GM23338 (cell line): ENCODE measurements at regions not wholly inside any gene's neighbourhood (a gene's known extent, or its start where the extent isn't known, plus 50 kb on each side); places are given as distances from the start of the nearest gene placed in this dataset.

Experiments
- ATAC-seq: fragments of 200-7000 bp; cut with Tn5 transposase; 3 replicates; pipeline ENCODE4 v1.9.1; 2020
- DNase-seq: peaks from one replicate; pipeline ENCODE4 v3.0.0-alpha.2; 2015; ENCODE audit warnings: low spot score
- H2AFZ ChIP-seq: fragments of 200-600 bp; sonication (generic); 2 replicates; pipeline ENCODE4 v1.8.0; 2016; ENCODE audit warnings: antibody characterized with exemption, mild to moderate bottlenecking, moderate library complexity
- H3F3A ChIP-seq: fragments of 200-600 bp; sonication (generic); replicated peaks from 2 replicates; pipeline ENCODE4 v1.8.0; 2017; ENCODE audit warnings: antibody characterized with exemption, mixed run types, low read depth
- H3K27ac ChIP-seq: fragments of 200-600 bp; sonication (generic); 2 replicates; pipeline ENCODE4 v1.6.1; 2016; ENCODE audit warnings: low read depth
- H3K27me3 ChIP-seq: fragments of 200-600 bp; sonication (generic); 2 replicates; pipeline ENCODE4 v1.8.0; 2016; ENCODE audit warnings: mild to moderate bottlenecking, mixed run types, moderate library complexity; ENCODE audit not compliant: insufficient read depth
- H3K36me3 ChIP-seq: fragments of 200-600 bp; sonication (generic); 2 replicates; pipeline ENCODE4 v1.8.0; 2016; ENCODE audit warnings: mild to moderate bottlenecking; ENCODE audit not compliant: insufficient read depth
- H3K4me1 ChIP-seq: fragments of 200-600 bp; sonication (generic); 2 replicates; pipeline ENCODE4 v1.8.0; 2016; ENCODE audit warnings: mild to moderate bottlenecking, moderate library complexity; ENCODE audit not compliant: insufficient read depth
- H3K4me2 ChIP-seq: fragments of 200-600 bp; sonication (generic); 2 replicates; pipeline ENCODE4 v1.7.1; 2017; ENCODE audit warnings: mixed run types
- H3K4me3 ChIP-seq: fragments of 200-600 bp; sonication (generic); 2 replicates; pipeline ENCODE4 v1.6.1; 2016; ENCODE audit warnings: mixed run types
- H3K79me2 ChIP-seq: fragments of 200-600 bp; sonication (generic); replicated peaks from 2 replicates; pipeline ENCODE4 v1.8.0; 2017; ENCODE audit warnings: mild to moderate bottlenecking; ENCODE audit not compliant: insufficient read depth
- H3K9me2 ChIP-seq: fragments of 200-600 bp; sonication (generic); 2 replicates; pipeline ENCODE4 v1.8.0; 2017; ENCODE audit not compliant: insufficient read depth
- H4K20me1 ChIP-seq: fragments of 200-600 bp; sonication (generic); replicated peaks from 2 replicates; pipeline ENCODE4 v1.8.0; 2017; ENCODE audit warnings: mild to moderate bottlenecking; ENCODE audit not compliant: insufficient read depth
- H3K27ac Mint-ChIP-seq: 2 replicates; pipeline ENCODE4 v1.8.0; 2020; ENCODE audit warnings: inconsistent platforms, mild to moderate bottlenecking, moderate library complexity, mixed read lengths
- H3K27me3 Mint-ChIP-seq: 3 replicates; pipeline ENCODE4 v1.8.0; 2022; ENCODE audit warnings: low read depth, mild to moderate bottlenecking, moderate library complexity, mixed read lengths, inconsistent platforms; ENCODE audit not compliant: insufficient read depth, poor library complexity
- H3K36me3 Mint-ChIP-seq: 3 replicates; pipeline ENCODE4 v1.8.0; 2021; ENCODE audit warnings: low read depth, mild to moderate bottlenecking, inconsistent platforms, moderate library complexity, mixed read lengths
- H3K4me1 Mint-ChIP-seq: 3 replicates; pipeline ENCODE4 v1.8.0; 2020; ENCODE audit warnings: mild to moderate bottlenecking, inconsistent platforms, mixed read lengths
- H3K4me3 Mint-ChIP-seq: 3 replicates; pipeline ENCODE4 v1.8.0; 2021; ENCODE audit warnings: moderate library complexity, mild to moderate bottlenecking, inconsistent platforms, mixed read lengths
- H3K9me3 Mint-ChIP-seq: 3 replicates; pipeline ENCODE4 v1.8.0; 2020; ENCODE audit warnings: moderate library complexity, mild to moderate bottlenecking, inconsistent platforms, mixed read lengths
- CREB1 ChIP-seq: fragments of 250-450 bp; sonication (Bioruptor Pico); IDR thresholded peaks from 2 replicates; pipeline ENCODE4 v1.5.0; 2020; ENCODE audit warnings: low read depth, mild to moderate bottlenecking, moderate library complexity
- EZH2 ChIP-seq: fragments of 200-600 bp; sonication (generic); IDR thresholded peaks from one replicate; pipeline ENCODE4 v1.8.0; 2017; ENCODE audit warnings: antibody characterized with exemption, mild to moderate bottlenecking, low read depth; ENCODE audit not compliant: unreplicated experiment
- EZH2phosphoT487 ChIP-seq: fragments of 200-600 bp; sonication (generic); IDR thresholded peaks from one replicate; pipeline ENCODE4 v1.8.1; 2018; ENCODE audit warnings: antibody characterized with exemption; ENCODE audit not compliant: unreplicated experiment
- NANOG ChIP-seq: IDR thresholded peaks from 2 replicates; pipeline ENCODE4 v1.6.1; 2016; ENCODE audit warnings: antibody characterized with exemption, borderline replicate concordance
- POLR2AphosphoS5 ChIP-seq: IDR thresholded peaks from 2 replicates; pipeline ENCODE4 v1.6.1; 2016; ENCODE audit warnings: antibody characterized with exemption, low read depth
- STAT1 ChIP-seq: IDR thresholded peaks from one replicate; pipeline ENCODE4 v1.6.1; 2016; ENCODE audit warnings: antibody characterized with exemption; ENCODE audit not compliant: unreplicated experiment
- TF ChIP-seq, protein P1 (sequence below), 2 experiments: fragments of 200-600 bp in 1 of 2; sonication (generic) in 1 of 2; conservative IDR thresholded peaks; 2 replicates each; pipeline versions ENCODE4 v1.5.1 to v1.6.1; 2016 to 2017; ENCODE audit warnings: antibody characterized with exemption in 2 of 2, low read depth in 2 of 2, mild to moderate bottlenecking in 2 of 2, moderate library complexity in 1 of 2
- TF ChIP-seq, protein P2 (sequence below): fragments of 250-450 bp; sonication (Bioruptor Pico); IDR thresholded peaks from 2 replicates; pipeline ENCODE4 v1.5.0; 2020; ENCODE audit warnings: mild to moderate bottlenecking, moderate library complexity

DNA sequence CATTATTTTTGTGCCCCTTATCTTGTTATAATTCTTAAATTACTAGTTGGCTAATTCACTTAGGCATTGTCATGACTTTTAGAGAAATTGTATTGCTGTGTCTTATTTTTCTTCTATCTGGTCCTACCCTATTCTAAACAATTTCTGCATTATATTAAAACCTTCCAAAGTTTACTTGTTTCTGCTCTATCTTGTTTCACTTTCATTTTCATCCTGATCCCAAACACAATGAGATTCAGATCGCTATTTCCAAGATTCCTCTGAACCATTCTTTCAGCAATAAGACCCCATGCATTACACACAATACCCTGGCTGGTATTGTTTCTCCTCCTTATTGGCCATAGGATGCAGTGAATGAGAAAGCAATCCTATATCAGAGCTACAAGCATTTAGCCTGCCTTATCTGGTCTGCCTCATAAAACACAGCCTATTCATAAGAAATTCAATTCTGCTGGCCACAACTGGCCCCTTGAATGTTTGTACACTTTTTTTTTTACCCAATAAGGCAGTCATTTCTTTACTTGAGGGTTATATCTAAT is 69.9 kb upstream of the POU3F2 start (continued):
- TF ChIP-seq CREB1, result no peak
- TF ChIP-seq, protein P1, sequence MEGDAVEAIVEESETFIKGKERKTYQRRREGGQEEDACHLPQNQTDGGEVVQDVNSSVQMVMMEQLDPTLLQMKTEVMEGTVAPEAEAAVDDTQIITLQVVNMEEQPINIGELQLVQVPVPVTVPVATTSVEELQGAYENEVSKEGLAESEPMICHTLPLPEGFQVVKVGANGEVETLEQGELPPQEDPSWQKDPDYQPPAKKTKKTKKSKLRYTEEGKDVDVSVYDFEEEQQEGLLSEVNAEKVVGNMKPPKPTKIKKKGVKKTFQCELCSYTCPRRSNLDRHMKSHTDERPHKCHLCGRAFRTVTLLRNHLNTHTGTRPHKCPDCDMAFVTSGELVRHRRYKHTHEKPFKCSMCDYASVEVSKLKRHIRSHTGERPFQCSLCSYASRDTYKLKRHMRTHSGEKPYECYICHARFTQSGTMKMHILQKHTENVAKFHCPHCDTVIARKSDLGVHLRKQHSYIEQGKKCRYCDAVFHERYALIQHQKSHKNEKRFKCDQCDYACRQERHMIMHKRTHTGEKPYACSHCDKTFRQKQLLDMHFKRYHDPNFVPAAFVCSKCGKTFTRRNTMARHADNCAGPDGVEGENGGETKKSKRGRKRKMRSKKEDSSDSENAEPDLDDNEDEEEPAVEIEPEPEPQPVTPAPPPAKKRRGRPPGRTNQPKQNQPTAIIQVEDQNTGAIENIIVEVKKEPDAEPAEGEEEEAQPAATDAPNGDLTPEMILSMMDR (conservative IDR thresholded peaks at IDR 0.05; ENCODE audit: low read depth in 2 of 2), result no peak
- no peak for TF ChIP-seq POLR2AphosphoS5
- TF ChIP-seq EZH2phosphoT487, result no peak
- TF ChIP-seq EZH2, result no peak
- no peak for TF ChIP-seq NANOG
- TF ChIP-seq STAT1, result no peak

DNA sequence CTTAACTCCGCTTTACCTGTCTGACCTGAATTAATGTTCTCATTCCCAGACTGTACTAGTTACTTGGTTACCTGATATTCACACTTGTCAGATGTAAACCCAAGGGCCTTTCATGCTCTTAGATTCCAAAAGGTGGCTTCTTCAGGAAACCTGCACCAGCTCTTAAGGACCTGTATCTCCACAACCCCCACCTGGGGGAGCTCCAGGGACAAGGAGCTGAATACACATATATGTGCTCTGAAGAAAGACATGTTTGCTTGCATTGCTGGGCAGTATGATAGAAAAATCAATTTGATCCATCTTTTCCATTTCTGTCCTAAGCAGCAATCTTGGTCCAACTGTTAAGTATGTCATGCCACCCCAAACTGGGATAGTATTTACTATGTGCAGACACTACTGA is 64.8 kb upstream of the POU3F2 start:
- H3F3A ChIP-seq, result no peaks in the 10 kb centered on the region
- H3K4me3 Mint-ChIP-seq, result no peak overlapping the region
- no peaks in the 10 kb centered on the region for H3K9me2 ChIP-seq
- H4K20me1 ChIP-seq, result no peaks in the 10 kb centered on the region
- no peak overlapping the region for H3K4me2 ChIP-seq
- H3K4me3 ChIP-seq, result no peak overlapping the region
- ATAC-seq, result peak; percentile 76
- peaks cover 4% of the 10 kb centered on the region for H3K4me1 Mint-ChIP-seq
- no peaks in the 10 kb centered on the region; the same call in 2 of the 3 replicates for H3K9me3 Mint-ChIP-seq
- H3K27me3 Mint-ChIP-seq, result peaks cover 3% of the 10 kb centered on the region
- H3K4me1 ChIP-seq, result no peaks in the 10 kb centered on the region
- no peak overlapping the region for H3K27ac ChIP-seq
- TF ChIP-seq, protein P1 (conservative IDR thresholded peaks at IDR 0.05; ENCODE audit: low read depth in 2 of 2), result peak; percentile 56 to 70
- TF ChIP-seq, protein P2, sequence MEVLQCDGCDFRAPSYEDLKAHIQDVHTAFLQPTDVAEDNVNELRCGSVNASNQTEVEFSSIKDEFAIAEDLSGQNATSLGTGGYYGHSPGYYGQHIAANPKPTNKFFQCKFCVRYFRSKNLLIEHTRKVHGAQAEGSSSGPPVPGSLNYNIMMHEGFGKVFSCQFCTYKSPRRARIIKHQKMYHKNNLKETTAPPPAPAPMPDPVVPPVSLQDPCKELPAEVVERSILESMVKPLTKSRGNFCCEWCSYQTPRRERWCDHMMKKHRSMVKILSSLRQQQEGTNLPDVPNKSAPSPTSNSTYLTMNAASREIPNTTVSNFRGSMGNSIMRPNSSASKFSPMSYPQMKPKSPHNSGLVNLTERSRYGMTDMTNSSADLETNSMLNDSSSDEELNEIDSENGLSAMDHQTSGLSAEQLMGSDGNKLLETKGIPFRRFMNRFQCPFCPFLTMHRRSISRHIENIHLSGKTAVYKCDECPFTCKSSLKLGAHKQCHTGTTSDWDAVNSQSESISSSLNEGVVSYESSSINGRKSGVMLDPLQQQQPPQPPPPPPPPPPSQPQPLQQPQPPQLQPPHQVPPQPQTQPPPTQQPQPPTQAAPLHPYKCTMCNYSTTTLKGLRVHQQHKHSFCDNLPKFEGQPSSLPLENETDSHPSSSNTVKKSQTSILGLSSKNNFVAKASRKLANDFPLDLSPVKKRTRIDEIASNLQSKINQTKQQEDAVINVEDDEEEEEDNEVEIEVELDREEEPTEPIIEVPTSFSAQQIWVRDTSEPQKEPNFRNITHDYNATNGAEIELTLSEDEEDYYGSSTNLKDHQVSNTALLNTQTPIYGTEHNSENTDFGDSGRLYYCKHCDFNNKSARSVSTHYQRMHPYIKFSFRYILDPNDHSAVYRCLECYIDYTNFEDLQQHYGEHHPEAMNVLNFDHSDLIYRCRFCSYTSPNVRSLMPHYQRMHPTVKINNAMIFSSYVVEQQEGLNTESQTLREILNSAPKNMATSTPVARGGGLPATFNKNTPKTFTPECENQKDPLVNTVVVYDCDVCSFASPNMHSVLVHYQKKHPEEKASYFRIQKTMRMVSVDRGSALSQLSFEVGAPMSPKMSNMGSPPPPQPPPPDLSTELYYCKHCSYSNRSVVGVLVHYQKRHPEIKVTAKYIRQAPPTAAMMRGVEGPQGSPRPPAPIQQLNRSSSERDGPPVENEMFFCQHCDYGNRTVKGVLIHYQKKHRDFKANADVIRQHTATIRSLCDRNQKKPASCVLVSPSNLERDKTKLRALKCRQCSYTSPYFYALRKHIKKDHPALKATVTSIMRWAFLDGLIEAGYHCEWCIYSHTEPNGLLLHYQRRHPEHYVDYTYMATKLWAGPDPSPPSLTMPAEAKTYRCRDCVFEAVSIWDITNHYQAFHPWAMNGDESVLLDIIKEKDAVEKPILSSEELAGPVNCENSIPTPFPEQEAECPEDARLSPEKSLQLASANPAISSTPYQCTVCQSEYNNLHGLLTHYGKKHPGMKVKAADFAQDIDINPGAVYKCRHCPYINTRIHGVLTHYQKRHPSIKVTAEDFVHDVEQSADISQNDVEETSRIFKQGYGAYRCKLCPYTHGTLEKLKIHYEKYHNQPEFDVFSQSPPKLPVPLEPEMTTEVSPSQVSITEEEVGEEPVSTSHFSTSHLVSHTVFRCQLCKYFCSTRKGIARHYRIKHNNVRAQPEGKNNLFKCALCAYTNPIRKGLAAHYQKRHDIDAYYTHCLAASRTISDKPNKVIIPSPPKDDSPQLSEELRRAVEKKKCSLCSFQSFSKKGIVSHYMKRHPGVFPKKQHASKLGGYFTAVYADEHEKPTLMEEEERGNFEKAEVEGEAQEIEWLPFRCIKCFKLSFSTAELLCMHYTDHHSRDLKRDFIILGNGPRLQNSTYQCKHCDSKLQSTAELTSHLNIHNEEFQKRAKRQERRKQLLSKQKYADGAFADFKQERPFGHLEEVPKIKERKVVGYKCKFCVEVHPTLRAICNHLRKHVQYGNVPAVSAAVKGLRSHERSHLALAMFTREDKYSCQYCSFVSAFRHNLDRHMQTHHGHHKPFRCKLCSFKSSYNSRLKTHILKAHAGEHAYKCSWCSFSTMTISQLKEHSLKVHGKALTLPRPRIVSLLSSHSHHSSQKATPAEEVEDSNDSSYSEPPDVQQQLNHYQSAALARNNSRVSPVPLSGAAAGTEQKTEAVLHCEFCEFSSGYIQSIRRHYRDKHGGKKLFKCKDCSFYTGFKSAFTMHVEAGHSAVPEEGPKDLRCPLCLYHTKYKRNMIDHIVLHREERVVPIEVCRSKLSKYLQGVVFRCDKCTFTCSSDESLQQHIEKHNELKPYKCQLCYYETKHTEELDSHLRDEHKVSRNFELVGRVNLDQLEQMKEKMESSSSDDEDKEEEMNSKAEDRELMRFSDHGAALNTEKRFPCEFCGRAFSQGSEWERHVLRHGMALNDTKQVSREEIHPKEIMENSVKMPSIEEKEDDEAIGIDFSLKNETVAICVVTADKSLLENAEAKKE (CRISPR knock-in tag), result 0 out of 2 replicates have a peak, but pooled peaks have one; percentile 33
- TF ChIP-seq NANOG, result no peak
- no peak overlapping the region for H2AFZ ChIP-seq
- H3K36me3 Mint-ChIP-seq, result no peaks in the 10 kb centered on the region
- H3K27ac Mint-ChIP-seq, result no peak overlapping the region
- no peaks in the 10 kb centered on the region for H3K36me3 ChIP-seq
- no peaks in the 10 kb centered on the region for H3K27me3 ChIP-seq
- no peaks in the 10 kb centered on the region for H3K79me2 ChIP-seq
- peak; percentile 65 for DNase-seq
